HCT116 (cell line): ENCODE measurements at regions not wholly inside any gene's neighbourhood (a gene's known extent, or its start where the extent isn't known, plus 50 kb on each side); places are given as distances from the start of the nearest gene placed in this dataset.

Source experiments
- ATAC-seq: fragments of 200-7000 bp; cut with Tn5 transposase; 2 replicates; pipeline ENCODE4 v1.9.1; 2020; ENCODE audit warnings: mild to moderate bottlenecking, moderate library complexity
- BruUV-seq: library from RNA; stranded (reverse); fragments of 400-500 nt; replicated peaks from 2 replicates; lab custom pipeline; 2021; lab: Mats Ljungman, UMichigan
- CTCF ChIA-PET: fragments of 300-600 bp; sonication (Branson Sonifier 250); formaldehyde crosslinking; loops from one replicate; lab custom pipeline; 2021; ENCODE audit warnings: antibody characterized with exemption; lab: Charles Lee
- POLR2A ChIA-PET: fragments of 300-600, 350-600 bp; sonication (Branson Sonifier 250); formaldehyde crosslinking; loops from one replicate; lab custom pipeline; 2021; ENCODE audit warnings: antibody characterized with exemption; lab: Charles Lee
- RAD21 ChIA-PET, 2 experiments: fragments of 300-600 bp; sonication (Branson Sonifier 250); formaldehyde crosslinking; loops; one replicate each; lab custom pipeline; 2023; ENCODE audit warnings: low total read pairs in 2 of 2; ENCODE audit not compliant: uncharacterized antibody in 2 of 2, unreplicated experiment in 2 of 2, low non-redundant PET in 1 of 2; lab: Charles Lee
- DNase-seq: peaks from one replicate; pipeline ENCODE4 v3.0.0-alpha.2; 2010; ENCODE audit warnings: low read depth, low spot score
- H2AFZ ChIP-seq: fragments of 200-600 bp; shearing (Covaris generic), sonication (generic); 2 replicates; pipeline ENCODE4 v1.6.1; 2017; ENCODE audit warnings: low read depth, mixed run types, mixed read lengths, antibody characterized with exemption, low read length; ENCODE audit not compliant: poor library complexity, severe bottlenecking
- H3K27ac ChIP-seq: 2 replicates; pipeline ENCODE4 v1.5.1; 2012; ENCODE audit warnings: low read depth, low read length
- H3K27me3 ChIP-seq: fragments of 200-600 bp; sonication (generic); 2 replicates; pipeline ENCODE4 v1.6.1; 2016; ENCODE audit warnings: mixed run types, low read length, mixed read lengths; ENCODE audit not compliant: insufficient read depth
- H3K36me3 ChIP-seq, 2 experiments: fragments of 200-500 bp in 1 of 2; fragments of 200-600 bp in 1 of 2; sonication (Bioruptor generic) in 1 of 2; sonication (generic) in 1 of 2; 2 replicates each; pipeline versions ENCODE4 v1.5.1 to v1.6.1; 2014 to 2016; ENCODE audit warnings: low read length in 2 of 2, inconsistent platforms in 1 of 2, mixed read lengths in 1 of 2, mixed run types in 1 of 2; ENCODE audit not compliant: insufficient read depth in 2 of 2, control insufficient read depth in 1 of 2
- H3K4me1 ChIP-seq, 2 experiments: fragments of 200-600 bp in 1 of 2; sonication (generic) in 1 of 2; 2 replicates each; pipeline versions ENCODE4 v1.5.1 to v1.6.1; 2012 to 2017; ENCODE audit warnings: low read length in 2 of 2, inconsistent platforms in 1 of 2, mild to moderate bottlenecking in 1 of 2, mixed read lengths in 1 of 2, mixed run types in 1 of 2, moderate library complexity in 1 of 2; ENCODE audit not compliant: insufficient read depth in 2 of 2, control insufficient read depth in 1 of 2
- H3K4me2 ChIP-seq: fragments of 200-600 bp; sonication (generic); 2 replicates; pipeline ENCODE4 v1.6.1; 2017; ENCODE audit warnings: mixed run types, low read length, mixed read lengths
- H3K4me3 ChIP-seq, 2 experiments: fragments of 200-600 bp in 1 of 2; sonication (generic) in 1 of 2; replicated peaks in 1 of 2; 2 replicates each; pipeline ENCODE4 v1.5.1; 2011 to 2016; ENCODE audit warnings: low read length in 2 of 2, control low read depth in 1 of 2, low read depth in 1 of 2, mild to moderate bottlenecking in 1 of 2, mixed read lengths in 1 of 2, mixed run types in 1 of 2
- H3K79me2 ChIP-seq: fragments of 200-600 bp; sonication (generic); 2 replicates; pipeline ENCODE4 v1.6.1; 2017; ENCODE audit warnings: mild to moderate bottlenecking, mixed run types, low read length, moderate library complexity, mixed read lengths; ENCODE audit not compliant: insufficient read depth
- H3K9ac ChIP-seq: fragments of 200-600 bp; sonication (generic); 2 replicates; pipeline ENCODE4 v1.6.1; 2016; ENCODE audit warnings: low read length, mixed read lengths
- H3K9me2 ChIP-seq: fragments of 200-600 bp; sonication (generic), shearing (Covaris generic); 2 replicates; pipeline ENCODE4 v1.6.1; 2017; ENCODE audit warnings: mixed run types, mild to moderate bottlenecking, moderate library complexity; ENCODE audit not compliant: insufficient read depth
- H3K9me3 ChIP-seq, 2 experiments: fragments of 200-500 bp in 1 of 2; fragments of 200-600 bp in 1 of 2; sonication (Bioruptor generic) in 1 of 2; sonication (generic) in 1 of 2; 2 replicates each; pipeline ENCODE4 v1.6.1; 2014 to 2017; ENCODE audit warnings: low read length in 2 of 2, mixed read lengths in 2 of 2, inconsistent platforms in 1 of 2, low read depth in 1 of 2, mild to moderate bottlenecking in 1 of 2, mixed run types in 1 of 2, moderate library complexity in 1 of 2; ENCODE audit not compliant: control insufficient read depth in 1 of 2, insufficient read depth in 1 of 2
- H4K20me1 ChIP-seq: fragments of 200-600 bp; sonication (generic), shearing (Covaris generic); 2 replicates; pipeline ENCODE4 v1.6.1; 2017; ENCODE audit warnings: mixed run types, mild to moderate bottlenecking, moderate library complexity; ENCODE audit not compliant: insufficient read depth
- CEBPB ChIP-seq: IDR thresholded peaks from 2 replicates; pipeline ENCODE4 v1.6.1; 2012; ENCODE audit warnings: low read depth
- CTCF ChIP-seq, 3 experiments: fragments of 200-600 bp in 1 of 3; sonication (generic) in 1 of 3; IDR thresholded peaks in 2 of 3; conservative IDR thresholded peaks in 1 of 3; 2 replicates each; pipeline ENCODE4 v1.5.1; 2012 to 2017; ENCODE audit warnings: low read depth in 2 of 3, low read length in 2 of 3, antibody characterized with exemption in 1 of 3, borderline replicate concordance in 1 of 3, control low read depth in 1 of 3, mild to moderate bottlenecking in 1 of 3, mixed read lengths in 1 of 3, mixed run types in 1 of 3, moderate library complexity in 1 of 3; ENCODE audit not compliant: insufficient read depth in 1 of 3
- EGR1 ChIP-seq: IDR thresholded peaks from 2 replicates; pipeline ENCODE4 v1.6.1; 2012; ENCODE audit warnings: low read depth
- ELF1 ChIP-seq: IDR thresholded peaks from 2 replicates; pipeline ENCODE4 v1.6.1; 2012; ENCODE audit warnings: low read depth, borderline replicate concordance
- EZH2 ChIP-seq: fragments of 200-600 bp; sonication (generic); IDR thresholded peaks from 2 replicates; pipeline ENCODE4 v1.6.1; 2017; ENCODE audit warnings: antibody characterized with exemption, mixed run types
- FOSL1 ChIP-seq: IDR thresholded peaks from 2 replicates; pipeline ENCODE4 v1.6.1; 2012; ENCODE audit warnings: low read depth
- JUND ChIP-seq: IDR thresholded peaks from 2 replicates; pipeline ENCODE4 v1.6.1; 2012
- MAX ChIP-seq: IDR thresholded peaks from 2 replicates; pipeline ENCODE4 v1.6.1; 2012
- POLR2A ChIP-seq: IDR thresholded peaks from 2 replicates; pipeline ENCODE4 v1.7.0; 2011; ENCODE audit warnings: borderline replicate concordance; ENCODE audit not compliant: insufficient read depth, insufficient read length; ENCODE audit errors: extremely low read depth
- RAD21 ChIP-seq: IDR thresholded peaks from 2 replicates; pipeline ENCODE4 v1.6.1; 2012; ENCODE audit warnings: low read depth, mild to moderate bottlenecking
- SIN3A ChIP-seq: IDR thresholded peaks from 2 replicates; pipeline ENCODE4 v1.6.1; 2012; ENCODE audit warnings: low read depth
- SP1 ChIP-seq: IDR thresholded peaks from 2 replicates; pipeline ENCODE4 v1.6.1; 2012; ENCODE audit warnings: low read depth
- SRF ChIP-seq: IDR thresholded peaks from 2 replicates; pipeline ENCODE4 v1.6.1; 2012; ENCODE audit warnings: low read depth
- YY1 ChIP-seq: IDR thresholded peaks from 2 replicates; pipeline ENCODE4 v1.6.1; 2011; ENCODE audit warnings: low read length, low read depth, moderate library complexity, mild to moderate bottlenecking; ENCODE audit not compliant: insufficient replicate concordance; ENCODE audit errors: extremely low read depth
- ZFX ChIP-seq: fragments of 450-650 bp; IDR thresholded peaks from 2 replicates; pipeline ENCODE4 v1.6.1; 2017
- intact Hi-C: fragments of 100-400 bp; cut with micrococcal nuclease; formaldehyde crosslinking; loops from 2 replicates; pipeline ENCODE4 v1.10.0; 2022
- TF ChIP-seq, protein P1 (sequence below): IDR thresholded peaks from 2 replicates; pipeline ENCODE4 v1.6.1; 2011; ENCODE audit warnings: mild to moderate bottlenecking, low read length, moderate library complexity; ENCODE audit not compliant: insufficient replicate concordance; ENCODE audit errors: extremely low read depth

GRCh38 chr1:216952864-216953263 lies 229.6 kb upstream of the ESRRG start:
- intact Hi-C loops, result no loop called here
- CTCF ChIA-PET, result no interaction called here
- no peaks in the 10 kb centered on the region for H3K9me3 ChIP-seq
- no peak overlapping the region for H3K9ac ChIP-seq
- no peak overlapping the region for H2AFZ ChIP-seq
- no peaks in the 10 kb centered on the region for H3K79me2 ChIP-seq
- no peaks in the 10 kb centered on the region for H3K4me1 ChIP-seq
- DNase-seq (no peak), ATAC-seq (no peak)
- no peaks in the 10 kb centered on the region for H3K27me3 ChIP-seq
- H3K9me2 ChIP-seq, result no peaks in the 10 kb centered on the region
- no peaks in the 10 kb centered on the region for H3K36me3 ChIP-seq
- POLR2A ChIA-PET, result no interaction called here
- BruUV-seq, result no TSS peak
- no peak overlapping the region for H3K4me2 ChIP-seq
- RAD21 ChIA-PET, result no interaction called here
- H3K4me3 ChIP-seq, result no peak overlapping the region
- no peak for TF ChIP-seq POLR2A
- TF ChIP-seq, protein P1, sequence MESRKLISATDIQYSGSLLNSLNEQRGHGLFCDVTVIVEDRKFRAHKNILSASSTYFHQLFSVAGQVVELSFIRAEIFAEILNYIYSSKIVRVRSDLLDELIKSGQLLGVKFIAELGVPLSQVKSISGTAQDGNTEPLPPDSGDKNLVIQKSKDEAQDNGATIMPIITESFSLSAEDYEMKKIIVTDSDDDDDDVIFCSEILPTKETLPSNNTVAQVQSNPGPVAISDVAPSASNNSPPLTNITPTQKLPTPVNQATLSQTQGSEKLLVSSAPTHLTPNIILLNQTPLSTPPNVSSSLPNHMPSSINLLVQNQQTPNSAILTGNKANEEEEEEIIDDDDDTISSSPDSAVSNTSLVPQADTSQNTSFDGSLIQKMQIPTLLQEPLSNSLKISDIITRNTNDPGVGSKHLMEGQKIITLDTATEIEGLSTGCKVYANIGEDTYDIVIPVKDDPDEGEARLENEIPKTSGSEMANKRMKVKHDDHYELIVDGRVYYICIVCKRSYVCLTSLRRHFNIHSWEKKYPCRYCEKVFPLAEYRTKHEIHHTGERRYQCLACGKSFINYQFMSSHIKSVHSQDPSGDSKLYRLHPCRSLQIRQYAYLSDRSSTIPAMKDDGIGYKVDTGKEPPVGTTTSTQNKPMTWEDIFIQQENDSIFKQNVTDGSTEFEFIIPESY, result no peak
- no peak for TF ChIP-seq RAD21
- TF ChIP-seq JUND, result no peak
- no peak for TF ChIP-seq SIN3A
- no peak for TF ChIP-seq ELF1
- TF ChIP-seq SRF, result no peak
- TF ChIP-seq FOSL1, result no peak
- no peak for TF ChIP-seq CTCF (IDR thresholded peaks at IDR 0.05 in 2 of 3, conservative IDR thresholded peaks at IDR 0.05 in 1 of 3; ENCODE audit: borderline replicate concordance in 1 of 3, insufficient read depth in 1 of 3, low read depth in 2 of 3, low read length in 2 of 3)
- no peak for TF ChIP-seq CEBPB
- TF ChIP-seq EZH2, result no peak
- TF ChIP-seq EGR1, result no peak
- TF ChIP-seq YY1, result no peak
- no peak for TF ChIP-seq MAX
- TF ChIP-seq ZFX, result no peak
- TF ChIP-seq SP1, result no peak
- TF ChIP-seq, all 23 proteins: peak for 0
- H3K27ac ChIP-seq, result no peak overlapping the region
- H4K20me1 ChIP-seq, result no peaks in the 10 kb centered on the region
